Loucy (cell line): ENCODE measurements at regions not wholly inside any gene's neighbourhood (a gene's known extent, or its start where the extent isn't known, plus 50 kb on each side); places are given as distances from the start of the nearest gene placed in this dataset.

Experiments
- CTCF ChIP-seq: fragments of 200-600 bp; sonication (generic); conservative IDR thresholded peaks from 2 replicates; pipeline ENCODE4 v1.5.1; 2014; ENCODE audit warnings: mild to moderate bottlenecking, antibody characterized with exemption, low read length
- EZH2phosphoT487 ChIP-seq: fragments of 200-600 bp; IDR thresholded peaks from 2 replicates; pipeline ENCODE4 v1.6.1; 2018; ENCODE audit warnings: antibody characterized with exemption, mild to moderate bottlenecking, moderate library complexity, borderline replicate concordance

GRCh38 chr2:239747274-239747673, 277.9 kb downstream of the NDUFA10 start:
- TF ChIP-seq CTCF (no peak), EZH2phosphoT487 (no peak)
